Fibroblast of peridontal ligament (primary cell): ENCODE measurements at regions not wholly inside any gene's neighbourhood (a gene's known extent, or its start where the extent isn't known, plus 50 kb on each side); places are given as distances from the start of the nearest gene placed in this dataset.

Experiments used
- DNase-seq: peaks from one replicate; pipeline ENCODE4 v3.0.0-alpha.2; 2010; ENCODE audit errors: extremely low read depth

- no peak for DNase-seq
These were observed 94.4 kb upstream of the GPC1 start for GRCh38 chr2:240341064-240341463.

- no peak for DNase-seq
These were observed 91.9 kb upstream of the GPC1 start for GRCh38 chr2:240343548-240343947.

GRCh38 chr2:240344904-240345303, 90.6 kb upstream of the GPC1 start:
- peak; percentile 12 for DNase-seq

- no peak for DNase-seq
These were observed 89.3 kb upstream of the GPC1 start for GRCh38 chr2:240346015-240346752.

GRCh38 chr2:240346753-240347372, 88.6 kb upstream of the GPC1 start:
- DNase-seq = no peak

- no peak for DNase-seq
These were observed 88.0 kb upstream of the GPC1 start for GRCh38 chr2:240347373-240347940.

GRCh38 chr2:240347949-240348500, 87.4 kb upstream of the GPC1 start:
- no peak for DNase-seq

- DNase-seq = no peak
These were observed 86.9 kb upstream of the GPC1 start for GRCh38 chr2:240348522-240348921.

GRCh38 chr2:240349133-240350005, 86.1 kb upstream of the GPC1 start:
- DNase-seq = no peak

GRCh38 chr2:240350006-240350355, 85.5 kb upstream of the GPC1 start:
- no peak for DNase-seq

GRCh38 chr2:240350696-240351087, 84.8 kb upstream of the GPC1 start:
- no peak for DNase-seq

- no peak for DNase-seq
These were observed 84.2 kb upstream of the GPC1 start for GRCh38 chr2:240351088-240351741.

- no peak for DNase-seq
These were observed 83.5 kb upstream of the GPC1 start for GRCh38 chr2:240351826-240352426.

- no peak for DNase-seq
These were observed 82.2 kb upstream of the GPC1 start for GRCh38 chr2:240353086-240353798.

GRCh38 chr2:240353944-240354343, 81.5 kb upstream of the GPC1 start:
- no peak for DNase-seq

- peak; percentile 33 for DNase-seq
These were observed 80.2 kb upstream of the GPC1 start for GRCh38 chr2:240355001-240355891.

GRCh38 chr2:240355962-240356361, 79.5 kb upstream of the GPC1 start:
- no peak for DNase-seq

GRCh38 chr2:240356700-240357640, 78.5 kb upstream of the GPC1 start:
- no peak for DNase-seq
